AG10803 (cell line): ENCODE measurements at regions not wholly inside any gene's neighbourhood (a gene's known extent, or its start where the extent isn't known, plus 50 kb on each side); places are given as distances from the start of the nearest gene placed in this dataset.

ENCODE experiments used
- DNase-seq: peaks from one replicate; pipeline ENCODE4 v3.0.0; 2010; ENCODE audit warnings: low read depth
- H3K4me3 ChIP-seq: 2 replicates; pipeline ENCODE4 v1.5.1; 2011; ENCODE audit warnings: mild to moderate bottlenecking, low read length, control low read depth
- CTCF ChIP-seq: conservative IDR thresholded peaks from 2 replicates; pipeline ENCODE4 v1.5.1; 2011; ENCODE audit warnings: mild to moderate bottlenecking, low read length, control low read depth, inconsistent platforms

- peak; percentile 74 for DNase-seq
- TF ChIP-seq CTCF = no peak
- no peak overlapping the region for H3K4me3 ChIP-seq
Measured at GRCh38 chr2:7844414-7844965, 837.4 kb upstream of the ID2 start.

- peak; percentile 99 for DNase-seq
- no peak for TF ChIP-seq CTCF
- H3K4me3 ChIP-seq = 0 out of 2 replicates have a peak overlapping the region, but pooled peaks have one; percentile 2
Measured at GRCh38 chr2:7845332-7845731, 836.5 kb upstream of the ID2 start.

GRCh38 chr2:7846607-7847006, 835.2 kb upstream of the ID2 start:
- no peak overlapping the region for H3K4me3 ChIP-seq
- no peak for DNase-seq
- TF ChIP-seq CTCF = no peak

GRCh38 chr2:7847321-7847720, 834.5 kb upstream of the ID2 start:
- H3K4me3 ChIP-seq = no peak overlapping the region
- no peak for DNase-seq
- TF ChIP-seq CTCF = no peak

GRCh38 chr2:7849027-7849426, 832.8 kb upstream of the ID2 start:
- no peak for TF ChIP-seq CTCF
- DNase-seq = no peak
- H3K4me3 ChIP-seq = no peak overlapping the region

GRCh38 chr2:7849531-7849930, 832.3 kb upstream of the ID2 start:
- DNase-seq = no peak
- TF ChIP-seq CTCF = no peak
- H3K4me3 ChIP-seq = no peak overlapping the region

- H3K4me3 ChIP-seq = no peak overlapping the region
- no peak for DNase-seq
- TF ChIP-seq CTCF = no peak
Measured at GRCh38 chr2:7852546-7852945, 829.3 kb upstream of the ID2 start.
